HPDE6-E6E7 (cell line): ENCODE measurements at regions not wholly inside any gene's neighbourhood (a gene's known extent, or its start where the extent isn't known, plus 50 kb on each side); places are given as distances from the start of the nearest gene placed in this dataset.
"Not testable (repeated sequence)": the region's sequence is repeated elsewhere in the genome, so short reads cannot be mapped to it uniquely, and the experiment has no call there.

Experiments used
- DNase-seq: peaks from one replicate; pipeline ENCODE4 v3.0.0; 2011; ENCODE audit warnings: missing footprints; ENCODE audit errors: extremely low spot score

GRCh38 chr1:189192741-189193520 lies 1284.7 kb downstream of the BRINP3 start:
- DNase-seq, result no peak

- no peak for DNase-seq
Observed at GRCh38 chr1:189205863-189206262, 1271.8 kb downstream of the BRINP3 start.

GRCh38 chr1:189206617-189207016 lies 1271.0 kb downstream of the BRINP3 start:
- no peak for DNase-seq

GRCh38 chr1:189211742-189212141 lies 1265.9 kb downstream of the BRINP3 start:
- DNase-seq, result peak; percentile 14

- no peak for DNase-seq
Observed at GRCh38 chr1:189212606-189213005, 1265.1 kb downstream of the BRINP3 start.

GRCh38 chr1:189216886-189217285 lies 1260.8 kb downstream of the BRINP3 start:
- no peak for DNase-seq

- no peak for DNase-seq
Observed at GRCh38 chr1:189217646-189218045, 1260.0 kb downstream of the BRINP3 start.

GRCh38 chr1:189220750-189221149 lies 1256.9 kb downstream of the BRINP3 start:
- DNase-seq, result no peak

GRCh38 chr1:189225794-189226145 lies 1251.9 kb downstream of the BRINP3 start:
- DNase-seq, result not testable (repeated sequence)

GRCh38 chr1:189226779-189227178 lies 1250.9 kb downstream of the BRINP3 start:
- DNase-seq, result no peak

- no peak for DNase-seq
Observed at GRCh38 chr1:189237008-189237407, 1240.7 kb downstream of the BRINP3 start.

- no peak for DNase-seq
Observed at GRCh38 chr1:189253601-189254350, 1223.9 kb downstream of the BRINP3 start.

- DNase-seq, result not testable (repeated sequence)
Observed at GRCh38 chr1:189261128-189261527, 1216.5 kb downstream of the BRINP3 start.

- no peak for DNase-seq
Observed at GRCh38 chr1:189269011-189269410, 1208.7 kb downstream of the BRINP3 start.

GRCh38 chr1:189274267-189274666 lies 1203.4 kb downstream of the BRINP3 start:
- DNase-seq, result no peak

GRCh38 chr1:189275796-189276195 lies 1201.9 kb downstream of the BRINP3 start:
- DNase-seq, result no peak

GRCh38 chr1:189289346-189289745 lies 1188.3 kb downstream of the BRINP3 start:
- DNase-seq, result no peak

GRCh38 chr1:189301235-189301634 lies 1176.4 kb downstream of the BRINP3 start:
- DNase-seq, result no peak

GRCh38 chr1:189305279-189305678 lies 1172.4 kb downstream of the BRINP3 start:
- no peak for DNase-seq

GRCh38 chr1:189311915-189312314 lies 1165.7 kb downstream of the BRINP3 start:
- no peak for DNase-seq

- no peak for DNase-seq
Observed at GRCh38 chr1:189312499-189312898, 1165.2 kb downstream of the BRINP3 start.

- DNase-seq, result no peak
Observed at GRCh38 chr1:189313488-189313887, 1164.2 kb downstream of the BRINP3 start.
